ENCODE measurements at regions not wholly inside any gene's neighbourhood (a gene's known extent, or its start where the extent isn't known, plus 50 kb on each side); places are given as distances from the start of the nearest gene placed in this dataset.
"Not testable (repeated sequence)": the region's sequence is repeated elsewhere in the genome, so short reads cannot be mapped to it uniquely, and the experiment has no call there.

DNA sequence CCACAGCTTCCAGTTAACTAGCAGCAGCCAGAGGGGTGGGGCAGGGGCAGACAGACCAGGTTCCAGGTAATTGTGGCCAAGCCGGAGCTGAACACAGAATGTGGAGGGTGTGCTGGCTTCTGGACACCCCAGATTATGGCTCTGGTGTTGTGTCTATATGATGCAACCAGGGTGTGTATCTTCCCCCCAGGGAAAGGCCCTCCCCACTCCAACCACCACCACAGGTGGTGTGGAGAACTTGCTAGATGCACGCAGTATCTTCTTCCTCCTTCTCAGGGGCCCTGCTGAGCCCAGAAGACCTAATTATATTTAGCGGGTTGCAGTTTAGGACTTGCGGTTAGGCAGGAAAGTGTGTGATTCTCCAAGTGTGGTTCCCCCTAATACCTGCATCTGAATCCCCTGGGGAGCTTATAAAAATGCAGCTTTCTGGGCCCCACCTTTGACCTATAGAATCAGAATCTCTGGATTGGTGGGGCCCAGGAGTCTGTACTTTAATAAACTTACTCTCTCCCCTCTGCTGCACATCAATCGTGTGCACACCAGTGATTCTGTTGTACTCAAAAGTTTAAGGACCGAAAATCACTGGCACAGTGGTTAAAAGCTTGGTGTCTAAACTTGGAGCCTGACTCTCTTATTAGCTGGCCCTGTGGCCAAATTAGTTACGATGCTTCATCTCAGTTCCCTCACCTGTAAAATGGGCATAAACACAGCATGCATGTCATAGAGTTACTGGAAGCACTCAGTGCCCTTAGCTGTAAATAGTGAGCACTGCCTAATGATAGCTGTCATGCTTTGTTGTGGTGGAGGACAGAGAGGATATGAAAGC lies 379.1 kb upstream of the PROK2 start:
- Histone ChIP-seq H3K36me3 (no peaks in the 10 kb centered on the region), H3K4me1 (peaks cover 0 to 14% (median 6%) of the 10 kb centered on the region in 3 donors), H3K27ac (no peak overlapping the region), H3K9me3 (no peaks in the 10 kb centered on the region), H3K27me3 (no peaks in the 10 kb centered on the region), H3K4me3 (no peak overlapping the region)
- no peak for ATAC-seq
- no peak for TF ChIP-seq POLR2A (IDR thresholded peaks at IDR 0.05)
- no peak for TF ChIP-seq POLR2AphosphoS5 (IDR thresholded peaks at IDR 0.05)
- TF ChIP-seq EP300 (IDR thresholded peaks at IDR 0.05): no peak
- TF ChIP-seq, protein P1, sequence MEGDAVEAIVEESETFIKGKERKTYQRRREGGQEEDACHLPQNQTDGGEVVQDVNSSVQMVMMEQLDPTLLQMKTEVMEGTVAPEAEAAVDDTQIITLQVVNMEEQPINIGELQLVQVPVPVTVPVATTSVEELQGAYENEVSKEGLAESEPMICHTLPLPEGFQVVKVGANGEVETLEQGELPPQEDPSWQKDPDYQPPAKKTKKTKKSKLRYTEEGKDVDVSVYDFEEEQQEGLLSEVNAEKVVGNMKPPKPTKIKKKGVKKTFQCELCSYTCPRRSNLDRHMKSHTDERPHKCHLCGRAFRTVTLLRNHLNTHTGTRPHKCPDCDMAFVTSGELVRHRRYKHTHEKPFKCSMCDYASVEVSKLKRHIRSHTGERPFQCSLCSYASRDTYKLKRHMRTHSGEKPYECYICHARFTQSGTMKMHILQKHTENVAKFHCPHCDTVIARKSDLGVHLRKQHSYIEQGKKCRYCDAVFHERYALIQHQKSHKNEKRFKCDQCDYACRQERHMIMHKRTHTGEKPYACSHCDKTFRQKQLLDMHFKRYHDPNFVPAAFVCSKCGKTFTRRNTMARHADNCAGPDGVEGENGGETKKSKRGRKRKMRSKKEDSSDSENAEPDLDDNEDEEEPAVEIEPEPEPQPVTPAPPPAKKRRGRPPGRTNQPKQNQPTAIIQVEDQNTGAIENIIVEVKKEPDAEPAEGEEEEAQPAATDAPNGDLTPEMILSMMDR (IDR thresholded peaks at IDR 0.05): no peak
- 83 to 100% methylated on average over 2 to 4 of the region's 7 CpGs for WGBS, 2 donors (ENCODE audit: low coverage in 1 of 2)

DNA sequence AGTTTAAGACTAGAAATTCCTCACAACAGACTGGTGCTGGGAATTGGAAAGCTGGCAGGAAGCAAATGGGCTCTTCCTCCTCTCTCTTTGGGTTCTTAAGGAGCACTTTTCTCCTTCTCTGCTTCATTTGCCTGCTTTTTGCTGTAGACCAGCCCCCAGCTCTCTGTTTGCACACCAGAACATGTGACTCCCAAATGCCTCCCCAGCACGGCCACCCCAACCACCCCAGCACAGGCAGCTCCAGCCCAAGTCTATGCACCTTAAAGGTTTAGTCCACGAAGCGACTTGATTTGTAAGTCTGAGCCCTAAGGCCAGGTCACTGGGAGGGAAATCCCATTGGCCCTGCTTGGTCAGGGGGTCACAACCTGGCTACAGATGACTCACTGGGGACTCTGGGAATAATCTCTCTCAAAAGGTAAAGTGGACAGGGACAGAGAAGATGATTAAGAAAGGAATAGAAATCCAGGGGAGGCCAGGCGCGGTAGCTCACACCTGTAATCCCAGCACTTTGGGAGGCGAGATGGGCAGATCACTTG lies 377.8 kb upstream of the PROK2 start:
- Histone ChIP-seq H3K4me3 (no peak overlapping the region), H3K9me3 (no peaks in the 10 kb centered on the region), H3K27ac (peak overlapping the region in 3 of 4 donors; percentile 18 to 29 (median 21)), H3K4me1 (peaks cover 0 to 14% (median 6%) of the 10 kb centered on the region in 3 donors), H3K36me3 (no peaks in the 10 kb centered on the region), H3K27me3 (no peaks in the 10 kb centered on the region)
- WGBS, 2 donors (ENCODE audit: low coverage in 1 of 2): 84% methylated on average over 4 of the region's 6 CpGs; no CpG with 5 or more reads in 1 of the 2 donors
- TF ChIP-seq EP300 (IDR thresholded peaks at IDR 0.05) (no peak), POLR2AphosphoS5 (IDR thresholded peaks at IDR 0.05) (no peak), POLR2A (IDR thresholded peaks at IDR 0.05) (no peak)
- TF ChIP-seq, protein P1 (IDR thresholded peaks at IDR 0.05): no peak
- ATAC-seq: no peak

DNA sequence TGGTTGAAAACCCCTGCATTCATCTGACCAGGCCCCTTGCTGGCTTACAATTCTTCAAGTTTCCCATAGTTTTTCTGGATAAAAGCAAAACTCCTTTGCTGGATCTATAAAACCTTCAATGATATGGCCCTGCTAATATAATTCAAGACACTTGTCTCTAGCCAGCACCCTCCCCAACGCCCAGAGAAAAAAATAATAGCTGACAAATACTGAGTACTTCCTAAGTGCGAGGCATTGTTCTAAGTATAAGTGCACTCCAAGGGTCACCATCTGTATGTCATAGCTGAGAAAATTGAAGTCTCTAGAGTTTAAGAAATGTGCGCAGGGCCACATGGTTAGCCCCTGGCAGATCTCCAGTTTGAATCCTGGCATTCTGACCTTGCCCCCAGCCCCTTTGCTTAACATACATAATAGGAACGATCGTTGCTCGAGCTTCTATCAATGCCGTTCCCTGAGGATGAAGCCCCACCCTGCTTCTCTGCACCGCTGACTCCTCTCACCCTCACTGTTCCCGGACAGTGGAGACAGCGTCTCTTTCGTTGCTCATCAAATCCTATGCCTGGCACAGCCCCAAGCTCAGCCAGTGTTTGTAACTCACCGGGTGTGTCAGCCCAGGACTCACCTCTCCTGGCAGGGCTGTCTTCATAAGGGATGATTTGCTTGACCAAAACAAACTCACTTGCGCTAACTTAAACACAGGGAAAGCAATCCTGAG lies 377.1 kb upstream of the PROK2 start:
- TF ChIP-seq POLR2AphosphoS5 (IDR thresholded peaks at IDR 0.05) (peak; percentile 37), POLR2A (IDR thresholded peaks at IDR 0.05) (no peak)
- 34 to 40% methylated on average over 1 to 12 of the region's 13 CpGs for WGBS, 2 donors (ENCODE audit: low coverage in 1 of 2)
- no peak overlapping the region for H3K4me3 ChIP-seq
- peak; percentile 30 for ATAC-seq
- H3K9me3 ChIP-seq: no peaks in the 10 kb centered on the region
- H3K27ac ChIP-seq: peak overlapping the region in 3 of 4 donors; percentile 18 to 29 (median 21)
- no peaks in the 10 kb centered on the region for H3K27me3 ChIP-seq
- no peaks in the 10 kb centered on the region for H3K36me3 ChIP-seq
- peaks cover 0 to 14% (median 6%) of the 10 kb centered on the region in 3 donors for H3K4me1 ChIP-seq

DNA sequence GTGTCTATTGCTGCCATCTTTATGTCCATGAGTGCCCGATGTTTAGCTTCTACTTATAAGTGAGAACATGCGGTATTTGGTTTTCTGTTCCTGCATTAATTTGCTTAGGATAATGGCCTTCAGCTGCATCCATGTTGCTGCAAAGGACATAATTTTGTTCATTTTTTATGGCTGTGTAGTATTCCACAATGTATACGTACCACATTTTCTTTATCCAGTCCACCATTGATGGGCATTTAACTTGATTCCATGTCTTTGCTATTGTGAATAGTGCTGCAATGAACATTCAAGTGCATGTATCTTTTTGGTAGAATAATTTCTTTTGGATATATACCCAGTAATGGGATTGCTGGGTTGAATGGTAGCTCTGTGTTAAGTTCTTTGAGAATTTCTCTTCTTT lies 376.3 kb upstream of the PROK2 start:
- H3K36me3 ChIP-seq, H3K27me3 ChIP-seq, H3K9me3 ChIP-seq, H3K4me3 ChIP-seq, H3K27ac ChIP-seq, ATAC-seq: not testable (repeated sequence)
- 98 to 100% methylated on average over 3 of the region's 3 CpGs for WGBS, 2 donors (ENCODE audit: low coverage in 1 of 2)
- H3K4me1 ChIP-seq: peaks cover 0 to 15% (median 6%) of the 10 kb centered on the region in 3 donors

DNA sequence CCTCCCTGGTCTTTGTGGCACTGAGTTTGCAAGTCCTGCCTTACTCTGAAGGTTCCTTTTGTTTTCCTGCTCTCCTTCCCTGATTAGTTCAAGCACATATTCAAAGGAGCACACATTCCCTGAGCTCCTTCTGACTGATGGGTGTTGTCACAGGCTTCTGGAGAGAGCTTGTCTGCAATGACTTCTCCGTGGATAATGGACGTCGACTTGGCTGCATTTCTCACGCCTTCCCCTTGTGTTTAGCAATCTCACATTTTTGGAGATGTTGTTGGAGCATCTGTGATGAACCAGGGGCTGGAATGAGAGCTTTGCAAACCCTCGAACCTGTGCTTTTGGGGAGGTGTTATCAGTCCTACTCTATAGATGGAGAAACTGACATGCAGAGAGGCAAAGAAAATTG lies 375.4 kb upstream of the PROK2 start:
- Histone ChIP-seq H3K27me3 (no peaks in the 10 kb centered on the region), H3K36me3 (no peaks in the 10 kb centered on the region), H3K4me1 (peaks cover 0 to 24% (median 6%) of the 10 kb centered on the region in 3 donors), H3K4me3 (no peak overlapping the region), H3K9me3 (no peaks in the 10 kb centered on the region), H3K27ac (no peak overlapping the region)
- TF ChIP-seq POLR2AphosphoS5 (IDR thresholded peaks at IDR 0.05): no peak
- TF ChIP-seq EP300 (IDR thresholded peaks at IDR 0.05): no peak
- TF ChIP-seq, protein P1 (IDR thresholded peaks at IDR 0.05): no peak
- TF ChIP-seq POLR2A (IDR thresholded peaks at IDR 0.05): no peak
- WGBS, 2 donors (ENCODE audit: low coverage in 1 of 2): 71 to 79% methylated on average over 5 of the region's 5 CpGs
- ATAC-seq: no peak

Measured in gastroesophageal sphincter (tissue), 4 donors.